Mesendoderm (in vitro differentiated cells): ENCODE measurements at regions not wholly inside any gene's neighbourhood (a gene's known extent, or its start where the extent isn't known, plus 50 kb on each side); places are given as distances from the start of the nearest gene placed in this dataset.

Experiments
- DNase-seq: peaks from one replicate; pipeline ENCODE4 v3.0.0; 2013
- H2AK5ac ChIP-seq: 2 replicates; pipeline ENCODE4 v1.6.1; 2013; ENCODE audit warnings: low read length, inconsistent platforms
- H2BK120ac ChIP-seq: 2 replicates; pipeline ENCODE4 v1.6.1; 2013; ENCODE audit warnings: low read depth, mild to moderate bottlenecking, low read length, moderate library complexity, mixed read lengths
- H2BK15ac ChIP-seq: replicated peaks from 2 replicates; pipeline ENCODE4 v1.6.1; 2013; ENCODE audit warnings: low read depth, mild to moderate bottlenecking, moderate library complexity
- H2BK5ac ChIP-seq: 2 replicates; pipeline ENCODE4 v1.6.1; 2013; ENCODE audit warnings: low read length, inconsistent platforms
- H3K18ac ChIP-seq: 2 replicates; pipeline ENCODE4 v1.6.1; 2013; ENCODE audit warnings: mild to moderate bottlenecking, low read length, mixed read lengths
- H3K23ac ChIP-seq: one replicate; pipeline ENCODE4 v1.6.1; 2013; ENCODE audit warnings: low read length
- H3K27ac ChIP-seq: 2 replicates; pipeline ENCODE4 v1.5.1; 2013; ENCODE audit warnings: low read depth, mild to moderate bottlenecking, inconsistent platforms, low read length, moderate library complexity
- H3K27me3 ChIP-seq: 2 replicates; pipeline ENCODE4 v1.6.1; 2013; ENCODE audit warnings: low read length, control low read depth, mild to moderate bottlenecking, inconsistent platforms; ENCODE audit not compliant: insufficient read depth, poor library complexity
- H3K36me3 ChIP-seq: 2 replicates; pipeline ENCODE4 v1.6.1; 2013; ENCODE audit warnings: low read length, inconsistent platforms; ENCODE audit not compliant: control insufficient read depth, insufficient read depth
- H3K4ac ChIP-seq: one replicate; pipeline ENCODE4 v1.6.1; 2013; ENCODE audit warnings: low read depth, mild to moderate bottlenecking, low read length, moderate library complexity
- H3K4me1 ChIP-seq: 2 replicates; pipeline ENCODE4 v1.6.1; 2013; ENCODE audit warnings: low read depth, low read length, inconsistent platforms; ENCODE audit not compliant: control insufficient read depth
- H3K4me2 ChIP-seq: 2 replicates; pipeline ENCODE4 v1.6.1; 2013; ENCODE audit warnings: low read length
- H3K4me3 ChIP-seq: 2 replicates; pipeline ENCODE4 v1.5.1; 2013; ENCODE audit warnings: mild to moderate bottlenecking, low read length
- H3K56ac ChIP-seq: one replicate; pipeline ENCODE4 v1.6.1; 2013; ENCODE audit warnings: low read length
- H3K79me1 ChIP-seq: 2 replicates; pipeline ENCODE4 v1.6.1; 2013; ENCODE audit warnings: low read length, inconsistent platforms
- H3K79me2 ChIP-seq: 2 replicates; pipeline ENCODE4 v1.6.1; 2013; ENCODE audit warnings: mild to moderate bottlenecking, low read length; ENCODE audit not compliant: control insufficient read depth, insufficient read depth
- H3K9ac ChIP-seq: 2 replicates; pipeline ENCODE4 v1.6.1; 2013; ENCODE audit warnings: low read length, inconsistent platforms
- H4K5ac ChIP-seq: one replicate; pipeline ENCODE4 v1.6.1; 2013; ENCODE audit warnings: low read length
- H4K8ac ChIP-seq: one replicate; pipeline ENCODE4 v1.6.1; 2013; ENCODE audit warnings: low read depth, mild to moderate bottlenecking, control low read depth, low read length, moderate library complexity
- WGBS: extraction: QIAGEN DNeasy Blood & Tissue Kit; methylation state at CpG from one replicate; pipeline ENCODE4 v1.1.7; 2013; ENCODE audit warnings: low lambda C conversion rate, missing lambda C conversion rate; ENCODE audit not compliant: insufficient coverage; ENCODE audit errors: extremely low coverage; 5-methylcytosine and 5-hydroxymethylcytosine counted together

DNA sequence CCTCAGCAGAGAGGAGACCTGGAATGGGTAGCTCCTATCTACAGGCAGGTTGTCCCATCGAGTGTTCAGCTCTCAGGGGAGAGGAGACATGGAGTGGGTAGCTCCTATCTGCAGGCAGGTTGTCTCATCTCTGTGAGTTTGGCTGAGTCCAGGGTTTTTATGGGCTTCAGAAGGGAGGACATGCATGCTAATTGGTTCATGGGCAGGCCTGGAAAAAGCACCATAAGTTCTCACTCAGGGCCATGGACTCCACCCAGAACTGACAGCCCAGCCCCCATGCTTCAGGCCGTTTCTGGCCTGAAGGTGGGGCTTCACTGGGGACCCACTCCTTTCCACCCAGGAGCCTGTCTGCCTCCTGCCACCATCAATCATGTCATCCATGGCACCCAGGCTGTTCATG lies 84.0 kb downstream of the CYB561 start:
- no peak overlapping the region for H2BK120ac ChIP-seq
- WGBS = no CpG with 5 or more reads among the region's 2 CpGs
- H3K4me1 ChIP-seq = no peaks in the 10 kb centered on the region
- no peak overlapping the region for H3K27ac ChIP-seq
- no peak overlapping the region for H4K8ac ChIP-seq
- H3K56ac ChIP-seq = no peak overlapping the region
- H3K79me2 ChIP-seq = no peaks in the 10 kb centered on the region
- H3K4me3 ChIP-seq = no peak overlapping the region
- no peak overlapping the region for H2BK5ac ChIP-seq
- H2AK5ac ChIP-seq = no peak overlapping the region
- no peak overlapping the region for H2BK15ac ChIP-seq
- H3K4ac ChIP-seq = no peak overlapping the region
- no peak overlapping the region for H4K5ac ChIP-seq
- H3K79me1 ChIP-seq = no peaks in the 10 kb centered on the region
- no peak overlapping the region for H3K18ac ChIP-seq
- no peaks in the 10 kb centered on the region for H3K36me3 ChIP-seq
- no peak overlapping the region for H3K4me2 ChIP-seq
- H3K9ac ChIP-seq = no peak overlapping the region
- H3K27me3 ChIP-seq = no peaks in the 10 kb centered on the region
- H3K23ac ChIP-seq = no peak overlapping the region
- no peak for DNase-seq

DNA sequence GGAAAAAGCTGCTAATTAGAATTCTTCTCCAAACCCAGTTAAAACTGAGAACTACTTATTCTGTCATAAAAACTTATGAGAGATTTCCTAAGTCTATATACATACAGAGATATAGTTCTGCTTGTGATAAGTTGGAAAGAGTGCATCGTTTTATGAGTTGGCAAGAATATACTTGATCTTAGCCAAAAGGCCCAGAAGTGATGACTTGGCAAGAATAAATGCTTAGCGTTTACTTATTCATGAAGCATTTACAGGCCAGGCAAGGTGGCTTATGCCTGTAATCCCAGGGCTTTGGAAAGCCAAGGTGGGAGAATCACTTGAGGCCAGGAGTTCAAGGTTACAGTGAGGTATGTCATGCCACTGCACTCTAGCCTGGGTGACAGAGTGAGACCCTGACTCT lies 81.7 kb downstream of the CYB561 start:
- no peaks in the 10 kb centered on the region for H3K27me3 ChIP-seq
- H3K79me1 ChIP-seq = no peaks in the 10 kb centered on the region
- no peak overlapping the region for H3K9ac ChIP-seq
- no peak overlapping the region for H2BK15ac ChIP-seq
- no peaks in the 10 kb centered on the region for H3K4me1 ChIP-seq
- H3K4me2 ChIP-seq = no peak overlapping the region
- H3K79me2 ChIP-seq = no peaks in the 10 kb centered on the region
- H3K23ac ChIP-seq = no peak overlapping the region
- no peak overlapping the region for H3K56ac ChIP-seq
- H2BK120ac ChIP-seq = no peak overlapping the region
- no peak overlapping the region for H3K27ac ChIP-seq
- no peak overlapping the region for H2AK5ac ChIP-seq
- DNase-seq = no peak
- no peak overlapping the region for H3K18ac ChIP-seq
- no peak overlapping the region for H3K4me3 ChIP-seq
- H3K4ac ChIP-seq = no peak overlapping the region
- no peak overlapping the region for H2BK5ac ChIP-seq
- WGBS = no CpG with 5 or more reads among the region's 2 CpGs
- H4K5ac ChIP-seq = no peak overlapping the region
- H3K36me3 ChIP-seq = no peaks in the 10 kb centered on the region
- no peak overlapping the region for H4K8ac ChIP-seq

DNA sequence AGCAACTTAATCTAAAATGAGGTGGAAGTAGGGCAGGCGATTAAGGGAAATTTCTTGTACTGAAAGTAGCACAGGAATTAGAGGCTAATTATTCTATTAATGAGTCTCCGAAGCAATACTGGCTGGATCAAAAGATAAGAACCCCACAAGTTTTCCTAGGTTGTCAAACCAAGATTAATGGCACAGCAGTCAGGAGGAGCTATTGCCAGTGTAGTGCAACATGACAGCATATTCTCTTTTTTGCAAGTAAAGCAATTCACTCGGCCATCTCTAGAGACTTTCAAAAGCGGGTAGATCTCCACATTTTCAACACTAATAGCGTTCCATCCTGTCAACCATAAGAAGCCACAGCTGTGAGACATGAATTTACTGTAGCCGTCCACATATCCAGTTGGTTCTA lies 81.2 kb downstream of the CYB561 start:
- Histone ChIP-seq H3K4ac (no peak overlapping the region), H3K18ac (no peak overlapping the region), H2BK120ac (no peak overlapping the region), H3K23ac (no peak overlapping the region), H3K27ac (no peak overlapping the region), H3K4me1 (no peaks in the 10 kb centered on the region), H4K5ac (no peak overlapping the region), H4K8ac (no peak overlapping the region), H2AK5ac (no peak overlapping the region), H3K56ac (no peak overlapping the region), H3K36me3 (no peaks in the 10 kb centered on the region), H2BK15ac (no peak overlapping the region), H3K79me1 (no peaks in the 10 kb centered on the region), H3K9ac (no peak overlapping the region), H3K27me3 (no peaks in the 10 kb centered on the region), H3K4me3 (no peak overlapping the region), H3K4me2 (no peak overlapping the region), H3K79me2 (no peaks in the 10 kb centered on the region), H2BK5ac (no peak overlapping the region)
- no peak for DNase-seq
- WGBS = no CpG with 5 or more reads among the region's 6 CpGs

DNA sequence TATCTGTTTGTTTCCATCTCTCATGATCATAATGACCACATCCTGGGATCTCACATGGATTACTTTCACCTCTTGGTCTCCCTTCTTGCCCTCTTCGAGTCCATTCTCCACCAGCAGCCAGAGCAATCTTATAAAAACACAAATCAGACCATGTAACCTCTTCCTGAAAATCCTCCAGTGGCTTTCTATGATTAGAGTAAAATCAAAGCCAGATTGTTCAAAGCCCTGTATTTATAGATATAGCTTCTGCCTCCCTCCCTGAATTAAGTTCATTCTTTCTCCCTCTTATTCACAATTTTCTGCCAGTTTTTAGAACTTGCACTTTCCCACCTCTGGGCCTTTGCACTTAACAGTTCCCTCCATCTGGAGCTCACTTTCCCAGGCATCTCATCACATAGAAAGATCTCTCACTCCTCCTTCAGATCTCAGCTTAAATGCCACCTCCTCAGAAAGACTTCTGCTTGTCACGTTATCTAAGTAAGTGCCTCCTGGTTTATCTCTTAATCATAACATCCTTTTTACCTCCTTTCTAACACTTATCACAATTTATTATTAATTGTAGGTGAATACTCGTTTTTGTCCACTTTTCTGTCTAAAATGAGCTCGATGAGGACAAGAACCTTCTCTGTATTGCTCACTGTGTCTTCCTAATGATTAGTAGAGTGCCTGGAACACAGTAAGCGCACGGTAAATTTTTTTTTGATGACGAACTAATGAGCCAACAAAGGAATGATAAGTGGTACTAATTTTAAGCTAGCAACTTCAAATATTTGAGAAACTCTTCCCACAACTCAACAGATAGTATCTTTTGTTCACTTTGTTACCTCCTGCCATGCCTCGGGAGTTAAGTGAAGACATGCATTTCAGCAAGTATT lies 80.5 kb downstream of the CYB561 start:
- Histone ChIP-seq H3K27me3 (no peaks in the 10 kb centered on the region), H3K79me1 (no peaks in the 10 kb centered on the region), H2AK5ac (no peak overlapping the region), H3K79me2 (no peaks in the 10 kb centered on the region), H2BK120ac (no peak overlapping the region), H2BK15ac (no peak overlapping the region), H3K4me1 (no peaks in the 10 kb centered on the region), H2BK5ac (no peak overlapping the region), H3K27ac (no peak overlapping the region), H3K4me2 (no peak overlapping the region), H3K4me3 (no peak overlapping the region), H4K8ac (no peak overlapping the region), H3K56ac (no peak overlapping the region), H3K18ac (no peak overlapping the region), H4K5ac (no peak overlapping the region), H3K36me3 (no peaks in the 10 kb centered on the region), H3K9ac (no peak overlapping the region), H3K23ac (no peak overlapping the region), H3K4ac (no peak overlapping the region)
- WGBS = no CpG with 5 or more reads among the region's 8 CpGs
- DNase-seq = peak; percentile 15

DNA sequence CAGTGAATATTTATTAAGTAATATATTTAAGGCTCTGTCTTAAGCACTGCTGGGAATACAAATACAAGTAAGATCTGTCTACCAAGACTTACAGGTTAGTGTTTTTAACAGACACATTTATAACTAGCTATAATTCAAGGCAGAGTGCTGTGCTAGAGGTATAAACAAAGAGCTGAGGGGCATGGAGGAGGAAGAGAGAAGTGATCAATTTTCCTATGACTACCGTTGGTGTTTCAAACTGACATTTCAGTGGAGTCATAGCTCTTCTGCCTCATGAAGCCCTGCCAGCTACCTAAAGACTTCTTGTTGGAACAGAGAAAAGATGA lies 79.9 kb downstream of the CYB561 start:
- no peak overlapping the region for H3K4ac ChIP-seq
- H4K5ac ChIP-seq = no peak overlapping the region
- H3K56ac ChIP-seq = no peak overlapping the region
- H3K79me1 ChIP-seq = no peaks in the 10 kb centered on the region
- no peaks in the 10 kb centered on the region for H3K36me3 ChIP-seq
- H3K4me1 ChIP-seq = no peaks in the 10 kb centered on the region
- H3K27ac ChIP-seq = no peak overlapping the region
- H3K18ac ChIP-seq = no peak overlapping the region
- H4K8ac ChIP-seq = no peak overlapping the region
- DNase-seq = no peak
- no peak overlapping the region for H3K9ac ChIP-seq
- no peak overlapping the region for H3K4me2 ChIP-seq
- no peak overlapping the region for H2BK120ac ChIP-seq
- H3K27me3 ChIP-seq = no peaks in the 10 kb centered on the region
- H3K79me2 ChIP-seq = no peaks in the 10 kb centered on the region
- no peak overlapping the region for H3K23ac ChIP-seq
- WGBS = no CpG with 5 or more reads among the region's 1 CpG
- H2AK5ac ChIP-seq = no peak overlapping the region
- H2BK15ac ChIP-seq = no peak overlapping the region
- no peak overlapping the region for H3K4me3 ChIP-seq
- no peak overlapping the region for H2BK5ac ChIP-seq

DNA sequence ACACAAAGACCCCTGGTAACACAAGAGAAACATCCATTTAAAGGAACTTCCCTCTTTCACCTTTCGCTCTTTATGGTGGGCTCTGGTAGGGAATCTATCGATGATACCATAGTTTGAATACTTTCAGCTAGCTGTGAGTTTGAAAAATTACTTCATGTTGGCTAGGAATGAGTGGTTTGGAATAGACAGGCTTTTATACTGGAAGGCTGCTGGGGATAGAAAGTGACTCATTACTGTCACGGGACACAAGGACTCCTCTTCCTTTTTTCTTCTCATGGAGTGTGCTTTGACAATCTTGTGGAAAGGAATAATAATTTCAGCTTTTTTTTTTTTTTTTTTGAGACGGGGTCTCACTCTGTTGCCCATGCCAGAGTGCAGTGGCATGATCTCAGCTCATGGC lies 76.9 kb downstream of the CYB561 start:
- no peak overlapping the region for H3K4me2 ChIP-seq
- H4K8ac ChIP-seq = no peak overlapping the region
- H3K4ac ChIP-seq = no peak overlapping the region
- no peak overlapping the region for H2BK120ac ChIP-seq
- H3K36me3 ChIP-seq = no peaks in the 10 kb centered on the region
- H3K79me2 ChIP-seq = no peaks in the 10 kb centered on the region
- no peak overlapping the region for H3K56ac ChIP-seq
- H4K5ac ChIP-seq = no peak overlapping the region
- H3K18ac ChIP-seq = no peak overlapping the region
- no peak overlapping the region for H2AK5ac ChIP-seq
- no peak overlapping the region for H2BK5ac ChIP-seq
- no peak overlapping the region for H3K9ac ChIP-seq
- no peak overlapping the region for H3K23ac ChIP-seq
- H3K79me1 ChIP-seq = no peaks in the 10 kb centered on the region
- H2BK15ac ChIP-seq = no peak overlapping the region
- no peak overlapping the region for H3K27ac ChIP-seq
- no peak for DNase-seq
- H3K27me3 ChIP-seq = no peaks in the 10 kb centered on the region
- WGBS = no CpG with 5 or more reads among the region's 4 CpGs
- H3K4me1 ChIP-seq = no peaks in the 10 kb centered on the region
- H3K4me3 ChIP-seq = no peak overlapping the region
